ENCODE measurements at regions not wholly inside any gene's neighbourhood (a gene's known extent, or its start where the extent isn't known, plus 50 kb on each side); places are given as distances from the start of the nearest gene placed in this dataset.

DNA sequence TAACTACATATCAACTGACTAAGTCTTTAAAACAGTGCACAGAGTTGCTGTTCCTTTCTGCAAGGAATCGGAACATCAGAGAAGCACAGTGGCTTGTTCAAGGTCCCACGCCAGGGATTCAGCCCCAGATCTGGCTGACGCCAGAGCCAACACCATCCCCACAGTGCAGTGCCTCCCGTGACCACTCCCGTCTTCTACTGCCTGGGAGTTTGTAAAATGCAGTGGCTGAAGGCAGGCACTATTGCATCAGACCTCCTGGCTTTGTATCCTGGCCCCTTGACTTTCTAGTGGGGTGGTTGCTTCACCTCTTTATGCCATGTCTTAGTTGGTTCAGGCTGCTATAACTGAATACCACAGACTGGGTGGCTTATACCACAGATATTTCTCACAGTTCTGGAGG lies 131.0 kb downstream of the NSG2 start:
- Histone ChIP-seq H2AFZ (ENCODE audit: low read depth, low read length) (no peak overlapping the region), H3K79me2 (ENCODE audit: control insufficient read depth, insufficient read depth, low read length) (no peaks in the 10 kb centered on the region), H3K4me3 (replicated peaks in 1 of 3; ENCODE audit: insufficient read depth in 1 of 3, low read depth in 1 of 3, low read length in 3 of 3) (no peak overlapping the region), H3K9me1 (replicated peaks; ENCODE audit: control insufficient read depth, extremely low read depth, insufficient read depth, low read length) (no peaks in the 10 kb centered on the region), H3K27ac (ENCODE audit: insufficient read depth, low read depth, low read length) (no peak overlapping the region), H3K27me3 (ENCODE audit: control insufficient read depth in 2 of 2, insufficient read depth in 2 of 2, low read length in 2 of 2) (no peaks in the 10 kb centered on the region), H3K4me1 (ENCODE audit: control insufficient read depth, extremely low read depth, insufficient read depth, low read length) (no peaks in the 10 kb centered on the region), H3K36me3 (ENCODE audit: control insufficient read depth in 2 of 2, extremely low read depth in 1 of 2, insufficient read depth in 2 of 2, low read length in 2 of 2) (no peaks in the 10 kb centered on the region), H3K4me2 (ENCODE audit: insufficient read depth, low read length) (no peak overlapping the region), H3K9me3 (replicated peaks; ENCODE audit: control insufficient read depth, insufficient read depth, low read length) (no peaks in the 10 kb centered on the region), H4K20me1 (replicated peaks; ENCODE audit: control insufficient read depth, extremely low read depth, insufficient read depth, low read length) (no peaks in the 10 kb centered on the region), H3K9ac (replicated peaks; ENCODE audit: extremely low read depth, insufficient read depth, low read length) (no peak overlapping the region)
- POLR2A ChIA-PET: no interaction called here
- FAIRE-seq: no peak
- CTCF ChIA-PET: no interaction called here
- no peak for DNase-seq (ENCODE audit: low read depth, low spot score)
- TF ChIP-seq MYC (IDR thresholded peaks at IDR 0.05; ENCODE audit: low read depth, low read length): no peak
- TF ChIP-seq, protein P1, sequence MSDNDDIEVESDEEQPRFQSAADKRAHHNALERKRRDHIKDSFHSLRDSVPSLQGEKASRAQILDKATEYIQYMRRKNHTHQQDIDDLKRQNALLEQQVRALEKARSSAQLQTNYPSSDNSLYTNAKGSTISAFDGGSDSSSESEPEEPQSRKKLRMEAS (IDR thresholded peaks at IDR 0.05; ENCODE audit: insufficient read depth, insufficient read length): no peak
- TF ChIP-seq JUN (IDR thresholded peaks at IDR 0.05; ENCODE audit: borderline replicate concordance, insufficient read depth, insufficient read length, low read depth): no peak
- TF ChIP-seq, protein P2, sequence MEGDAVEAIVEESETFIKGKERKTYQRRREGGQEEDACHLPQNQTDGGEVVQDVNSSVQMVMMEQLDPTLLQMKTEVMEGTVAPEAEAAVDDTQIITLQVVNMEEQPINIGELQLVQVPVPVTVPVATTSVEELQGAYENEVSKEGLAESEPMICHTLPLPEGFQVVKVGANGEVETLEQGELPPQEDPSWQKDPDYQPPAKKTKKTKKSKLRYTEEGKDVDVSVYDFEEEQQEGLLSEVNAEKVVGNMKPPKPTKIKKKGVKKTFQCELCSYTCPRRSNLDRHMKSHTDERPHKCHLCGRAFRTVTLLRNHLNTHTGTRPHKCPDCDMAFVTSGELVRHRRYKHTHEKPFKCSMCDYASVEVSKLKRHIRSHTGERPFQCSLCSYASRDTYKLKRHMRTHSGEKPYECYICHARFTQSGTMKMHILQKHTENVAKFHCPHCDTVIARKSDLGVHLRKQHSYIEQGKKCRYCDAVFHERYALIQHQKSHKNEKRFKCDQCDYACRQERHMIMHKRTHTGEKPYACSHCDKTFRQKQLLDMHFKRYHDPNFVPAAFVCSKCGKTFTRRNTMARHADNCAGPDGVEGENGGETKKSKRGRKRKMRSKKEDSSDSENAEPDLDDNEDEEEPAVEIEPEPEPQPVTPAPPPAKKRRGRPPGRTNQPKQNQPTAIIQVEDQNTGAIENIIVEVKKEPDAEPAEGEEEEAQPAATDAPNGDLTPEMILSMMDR (IDR thresholded peaks at IDR 0.05; ENCODE audit: extremely low read depth in 1 of 2, insufficient read depth in 1 of 2, low read depth in 1 of 2, low read length in 2 of 2): no peak
- TF ChIP-seq EZH2 (IDR thresholded peaks at IDR 0.05; ENCODE audit: borderline replicate concordance, low read depth, low read length, severe bottlenecking): no peak
- TF ChIP-seq GATA2 (IDR thresholded peaks at IDR 0.05; ENCODE audit: insufficient read depth, insufficient read length, low read depth, low read length): no peak
- TF ChIP-seq FOS (IDR thresholded peaks at IDR 0.05; ENCODE audit: borderline replicate concordance, insufficient read depth, low read length): no peak
- TF ChIP-seq POLR2A (IDR thresholded peaks at IDR 0.05; ENCODE audit: low read depth, low read length): no peak
- TF ChIP-seq POLR2AphosphoS5 (IDR thresholded peaks at IDR 0.05; ENCODE audit: insufficient read depth, low read depth, low read length): no peak
- no TSS peak for BruUV-seq (replicated peaks)
- dilution Hi-C loops (cut with MboI; ENCODE audit: extremely low pct_ligation_motif_present, low sequenced_read_pairs) (no loop called here), intact Hi-C loops (cut with micrococcal nuclease) (no loop called here)
